BJ (cell line): ENCODE measurements at regions not wholly inside any gene's neighbourhood (a gene's known extent, or its start where the extent isn't known, plus 50 kb on each side); places are given as distances from the start of the nearest gene placed in this dataset.

Experiments
- CTCF ChIA-PET: fragments of 350-600 bp; formaldehyde crosslinking; extraction: SDS; loops from one replicate; lab custom pipeline; 2021; ENCODE audit warnings: antibody characterized with exemption, inconsistent platforms; lab: Yijun Ruan, JAX
- POLR2A ChIA-PET: fragments of 300-600 bp; sonication (Branson Sonifier 250); formaldehyde crosslinking; extraction: SDS; loops from one replicate; lab custom pipeline; 2021; ENCODE audit warnings: antibody characterized with exemption; lab: Charles Lee
- DNase-seq: peaks from one replicate; pipeline ENCODE4 v3.0.0-alpha.2; 2011; ENCODE audit warnings: low read depth
- H3K27me3 ChIP-seq: 2 replicates; pipeline ENCODE4 v1.6.0; 2011; ENCODE audit warnings: low read length; ENCODE audit not compliant: control insufficient read depth, insufficient read depth
- H3K36me3 ChIP-seq: 2 replicates; pipeline ENCODE4 v1.5.1; 2011; ENCODE audit warnings: low read length; ENCODE audit not compliant: control insufficient read depth, insufficient read depth
- H3K4me3 ChIP-seq: 2 replicates; pipeline ENCODE4 v1.5.1; 2011; ENCODE audit warnings: low read depth, mild to moderate bottlenecking, control low read depth, low read length
- CTCF ChIP-seq: IDR thresholded peaks from 2 replicates; pipeline ENCODE4 v1.5.1; 2011; ENCODE audit warnings: low read depth, mild to moderate bottlenecking, control low read depth, inconsistent platforms, low read length, moderate library complexity; ENCODE audit not compliant: insufficient read depth

GRCh38 chr5:164563370-164563769, 1058.0 kb downstream of the MAT2B start:
- POLR2A ChIA-PET = no interaction called here
- CTCF ChIA-PET = no interaction called here
- TF ChIP-seq CTCF = no peak
- no peak for DNase-seq
- H3K27me3 ChIP-seq = no peaks in the 10 kb centered on the region
- H3K4me3 ChIP-seq = no peak overlapping the region
- no peaks in the 10 kb centered on the region for H3K36me3 ChIP-seq

GRCh38 chr5:164573397-164573796, 1068.0 kb downstream of the MAT2B start:
- no peaks in the 10 kb centered on the region for H3K36me3 ChIP-seq
- no peaks in the 10 kb centered on the region for H3K27me3 ChIP-seq
- no peak for TF ChIP-seq CTCF
- no peak overlapping the region for H3K4me3 ChIP-seq
- ChIA-PET CTCF (interaction anchor here (1.1 kb wide), 1 partner anchor 30 kb away, joined by 3 read pairs; no protein-coding TSS in a partner anchor), POLR2A (no interaction called here)
- no peak for DNase-seq

GRCh38 chr5:164577201-164577600, 1071.8 kb downstream of the MAT2B start:
- Histone ChIP-seq H3K4me3 (no peak overlapping the region), H3K36me3 (no peaks in the 10 kb centered on the region), H3K27me3 (no peaks in the 10 kb centered on the region)
- CTCF ChIA-PET = no interaction called here
- DNase-seq = no peak
- no peak for TF ChIP-seq CTCF
- POLR2A ChIA-PET = no interaction called here

GRCh38 chr5:164577742-164578141, 1072.3 kb downstream of the MAT2B start:
- Histone ChIP-seq H3K4me3 (no peak overlapping the region), H3K27me3 (no peaks in the 10 kb centered on the region), H3K36me3 (no peaks in the 10 kb centered on the region)
- DNase-seq = no peak
- ChIA-PET CTCF (no interaction called here), POLR2A (no interaction called here)
- TF ChIP-seq CTCF = no peak

GRCh38 chr5:164578401-164578800, 1073.0 kb downstream of the MAT2B start:
- TF ChIP-seq CTCF = no peak
- ChIA-PET POLR2A (no interaction called here), CTCF (no interaction called here)
- no peaks in the 10 kb centered on the region for H3K27me3 ChIP-seq
- H3K36me3 ChIP-seq = no peaks in the 10 kb centered on the region
- DNase-seq = no peak
- no peak overlapping the region for H3K4me3 ChIP-seq
